ENCODE measurements at regions not wholly inside any gene's neighbourhood (a gene's known extent, or its start where the extent isn't known, plus 50 kb on each side); places are given as distances from the start of the nearest gene placed in this dataset.

DNA sequence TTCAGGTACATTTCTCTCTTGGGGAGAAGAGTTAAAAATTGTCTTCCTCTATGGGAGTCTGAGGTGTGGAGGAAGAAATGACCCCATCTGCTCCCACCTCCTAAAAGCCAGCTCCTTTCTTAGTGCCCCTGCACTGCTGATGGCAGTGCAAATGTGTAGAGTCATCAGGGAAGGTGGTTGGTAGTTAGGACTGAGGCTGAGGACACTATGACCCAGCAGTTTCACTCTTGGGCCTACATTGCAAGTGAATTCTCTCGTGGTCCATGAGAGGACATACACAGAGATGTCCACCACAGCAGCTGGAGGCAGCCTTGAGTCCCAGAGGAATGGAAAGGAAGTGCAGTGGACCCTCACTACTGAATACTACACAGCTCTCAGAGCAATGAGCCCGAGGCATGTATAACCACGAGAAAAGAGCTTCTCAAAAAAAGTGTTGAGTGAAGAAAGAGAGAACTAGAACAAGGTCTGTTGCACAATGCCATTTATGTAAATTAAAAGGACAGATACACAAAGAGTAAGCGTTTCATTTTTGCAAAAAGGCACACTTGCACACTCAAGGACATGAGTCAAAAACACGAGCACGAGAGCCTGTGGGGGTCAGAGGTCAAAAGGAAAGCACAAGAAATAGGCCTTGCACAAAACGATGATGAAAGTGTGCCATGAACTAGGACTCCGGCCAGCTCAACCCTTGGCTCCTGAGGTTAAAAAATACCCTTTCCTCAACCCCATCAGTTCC lies 164.4 kb upstream of the ADRA1D start:
- H3K9ac ChIP-seq (ENCODE audit: low read depth, low read length), result no peak overlapping the region
- no peaks in the 10 kb centered on the region for H3K9me3 ChIP-seq (ENCODE audit: control insufficient read depth, insufficient read depth, low read length)
- H3K4me1 ChIP-seq (ENCODE audit: control insufficient read depth, insufficient read depth, low read length), result no peaks in the 10 kb centered on the region
- no peaks in the 10 kb centered on the region for H3K36me3 ChIP-seq (ENCODE audit: control insufficient read depth, insufficient read depth, low read length)
- no peak overlapping the region for H3K4me3 ChIP-seq (ENCODE audit: low read depth, low read length)
- no peaks in the 10 kb centered on the region for H3K27me3 ChIP-seq (ENCODE audit: control insufficient read depth, insufficient read depth, low read length)

DNA sequence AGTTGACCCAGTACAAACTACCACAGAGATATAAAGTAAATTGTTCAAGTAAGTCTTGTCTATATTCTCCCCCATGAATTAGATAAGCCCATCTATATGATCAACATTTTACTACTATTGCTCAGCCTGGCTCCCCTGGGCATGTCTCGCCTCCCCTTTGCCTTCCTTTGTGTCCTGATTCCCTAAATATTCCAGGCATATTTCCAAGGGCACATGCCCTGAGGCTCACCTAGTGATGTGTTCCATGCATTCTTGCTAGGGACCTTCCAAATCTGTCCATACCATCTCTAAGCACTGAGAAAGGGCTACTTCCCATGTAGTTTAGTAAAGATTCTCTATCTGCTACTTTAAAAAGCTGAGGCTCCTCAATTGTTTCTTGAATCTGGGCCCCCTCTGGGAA lies 163.1 kb upstream of the ADRA1D start:
- Histone ChIP-seq H3K4me1 (ENCODE audit: control insufficient read depth, insufficient read depth, low read length) (no peaks in the 10 kb centered on the region), H3K36me3 (ENCODE audit: control insufficient read depth, insufficient read depth, low read length) (no peaks in the 10 kb centered on the region), H3K27me3 (ENCODE audit: control insufficient read depth, insufficient read depth, low read length) (no peaks in the 10 kb centered on the region), H3K4me3 (ENCODE audit: low read depth, low read length) (no peak overlapping the region), H3K9ac (ENCODE audit: low read depth, low read length) (no peak overlapping the region), H3K9me3 (ENCODE audit: control insufficient read depth, insufficient read depth, low read length) (no peaks in the 10 kb centered on the region)

DNA sequence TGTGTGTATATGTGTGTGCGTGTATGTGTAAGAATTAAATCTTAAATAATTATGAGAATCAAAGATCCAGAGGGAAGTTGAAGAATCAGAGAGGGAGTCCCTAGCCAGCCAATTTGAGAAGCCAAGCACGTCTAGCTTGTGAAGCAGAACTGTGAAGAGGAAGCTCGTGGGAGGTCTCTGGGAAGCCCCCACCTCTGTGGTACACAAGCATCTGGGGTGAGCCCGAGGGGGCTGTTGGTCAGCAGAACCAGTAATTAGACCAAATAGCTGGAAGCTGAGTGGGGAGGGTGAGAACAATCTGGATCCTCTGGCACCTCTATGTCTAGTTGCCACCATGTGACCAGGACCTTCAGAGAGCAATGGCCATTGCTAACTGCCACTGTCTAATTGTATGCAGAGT lies 162.7 kb upstream of the ADRA1D start:
- H3K27me3 ChIP-seq (ENCODE audit: control insufficient read depth, insufficient read depth, low read length), result no peaks in the 10 kb centered on the region
- no peaks in the 10 kb centered on the region for H3K36me3 ChIP-seq (ENCODE audit: control insufficient read depth, insufficient read depth, low read length)
- H3K4me1 ChIP-seq (ENCODE audit: control insufficient read depth, insufficient read depth, low read length), result no peaks in the 10 kb centered on the region
- H3K9ac ChIP-seq (ENCODE audit: low read depth, low read length), result no peak overlapping the region
- no peaks in the 10 kb centered on the region for H3K9me3 ChIP-seq (ENCODE audit: control insufficient read depth, insufficient read depth, low read length)
- no peak overlapping the region for H3K4me3 ChIP-seq (ENCODE audit: low read depth, low read length)

DNA sequence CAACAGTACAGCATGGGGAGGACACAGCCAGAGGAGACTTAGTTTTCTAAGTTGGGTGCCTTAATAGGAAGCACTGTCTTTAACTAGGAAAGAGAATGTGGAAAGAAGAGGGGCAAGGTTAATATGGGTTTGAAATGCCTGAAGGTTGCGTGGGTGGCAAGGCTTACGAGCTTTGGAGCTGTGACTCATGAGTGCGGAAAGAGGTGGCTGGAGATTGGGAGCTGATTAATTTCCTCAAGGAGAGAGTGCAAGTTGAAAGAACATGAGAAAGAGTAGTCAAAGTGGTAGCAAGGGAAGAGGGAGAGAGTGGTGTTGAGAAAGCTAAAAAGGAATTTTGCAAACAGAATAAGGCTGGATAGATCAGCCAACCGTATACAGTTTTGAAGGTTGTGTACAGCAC lies 157.5 kb upstream of the ADRA1D start:
- no peaks in the 10 kb centered on the region for H3K36me3 ChIP-seq (ENCODE audit: control insufficient read depth, insufficient read depth, low read length)
- H3K4me1 ChIP-seq (ENCODE audit: control insufficient read depth, insufficient read depth, low read length), result no peaks in the 10 kb centered on the region
- no peak overlapping the region for H3K4me3 ChIP-seq (ENCODE audit: low read depth, low read length)
- H3K9ac ChIP-seq (ENCODE audit: low read depth, low read length), result no peak overlapping the region
- H3K9me3 ChIP-seq (ENCODE audit: control insufficient read depth, insufficient read depth, low read length), result no peaks in the 10 kb centered on the region
- no peaks in the 10 kb centered on the region for H3K27me3 ChIP-seq (ENCODE audit: control insufficient read depth, insufficient read depth, low read length)

DNA sequence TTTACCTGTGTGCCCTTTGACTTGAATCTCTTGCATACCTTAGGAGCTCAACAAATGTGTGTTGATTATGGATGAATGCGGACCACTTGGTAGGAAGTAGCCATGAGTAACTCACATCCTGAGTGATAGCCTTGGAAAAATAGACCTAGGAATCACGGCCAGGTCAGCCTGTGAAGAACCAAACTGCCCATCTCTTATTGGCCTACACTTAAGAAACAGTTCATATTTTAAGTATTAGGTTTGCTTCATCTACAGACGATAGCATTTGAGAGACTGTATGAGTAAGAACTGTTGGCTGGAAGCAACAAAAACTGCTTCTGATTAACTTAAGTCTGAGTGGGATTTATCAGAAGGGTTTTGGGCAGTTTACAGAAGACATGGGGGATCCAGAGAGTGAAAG lies 152.5 kb upstream of the ADRA1D start:
- H3K4me3 ChIP-seq (ENCODE audit: low read depth, low read length), result no peak overlapping the region
- H3K27me3 ChIP-seq (ENCODE audit: control insufficient read depth, insufficient read depth, low read length), result no peaks in the 10 kb centered on the region

DNA sequence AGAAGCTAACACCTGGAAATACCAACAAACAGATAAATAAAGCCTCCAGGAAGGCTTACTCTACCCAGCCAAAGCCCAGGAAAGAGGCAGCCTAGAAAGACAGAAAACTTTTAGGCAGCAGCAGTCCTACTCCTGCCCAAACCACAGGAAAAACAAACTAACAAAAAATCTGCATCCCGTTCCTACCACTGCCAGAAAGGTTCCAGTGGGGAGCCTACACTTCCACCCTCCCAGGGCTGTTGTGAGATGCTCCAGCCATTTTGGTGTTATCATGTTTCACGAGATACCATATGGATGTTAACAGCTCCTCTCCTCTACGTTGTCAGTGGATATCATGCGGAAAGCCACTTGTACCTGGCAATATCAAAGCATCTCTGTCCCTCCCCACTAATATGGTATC lies 135.9 kb upstream of the ADRA1D start:
- H3K4me1 ChIP-seq (ENCODE audit: control insufficient read depth, insufficient read depth, low read length), result no peaks in the 10 kb centered on the region
- H3K4me3 ChIP-seq (ENCODE audit: low read depth, low read length), result no peak overlapping the region
- no peaks in the 10 kb centered on the region for H3K27me3 ChIP-seq (ENCODE audit: control insufficient read depth, insufficient read depth, low read length)
- H3K9me3 ChIP-seq (ENCODE audit: control insufficient read depth, insufficient read depth, low read length), result no peaks in the 10 kb centered on the region
- H3K9ac ChIP-seq (ENCODE audit: low read depth, low read length), result no peak overlapping the region
- H3K36me3 ChIP-seq (ENCODE audit: control insufficient read depth, insufficient read depth, low read length), result no peaks in the 10 kb centered on the region

More for the DNA sequence above, 152.5 kb upstream of the ADRA1D start:
- H3K9ac ChIP-seq (ENCODE audit: low read depth, low read length), result no peak overlapping the region
- no peaks in the 10 kb centered on the region for H3K9me3 ChIP-seq (ENCODE audit: control insufficient read depth, insufficient read depth, low read length)
- H3K4me1 ChIP-seq (ENCODE audit: control insufficient read depth, insufficient read depth, low read length), result peaks cover 2% of the 10 kb centered on the region
- no peaks in the 10 kb centered on the region for H3K36me3 ChIP-seq (ENCODE audit: control insufficient read depth, insufficient read depth, low read length)

DNA sequence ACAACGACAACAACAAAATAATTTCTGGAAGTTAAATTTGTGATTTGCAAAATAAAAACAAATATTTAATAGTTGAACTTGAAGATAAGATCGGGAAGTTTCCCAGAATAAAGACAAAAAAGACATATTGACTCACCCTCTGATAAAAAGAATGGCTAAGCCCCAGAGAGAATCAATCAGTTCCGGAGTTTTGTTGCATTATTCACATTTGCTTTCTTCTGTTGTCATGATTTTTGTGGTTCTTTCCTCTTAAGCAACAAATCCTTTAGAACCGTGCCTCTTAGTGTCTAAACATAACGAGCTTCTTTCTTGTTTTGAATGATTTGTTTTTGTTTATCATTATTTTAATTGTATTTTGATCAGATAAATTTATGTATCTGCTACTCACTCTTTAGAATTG lies 134.9 kb upstream of the ADRA1D start:
- no peaks in the 10 kb centered on the region for H3K36me3 ChIP-seq (ENCODE audit: control insufficient read depth, insufficient read depth, low read length)
- no peaks in the 10 kb centered on the region for H3K4me1 ChIP-seq (ENCODE audit: control insufficient read depth, insufficient read depth, low read length)
- H3K27me3 ChIP-seq (ENCODE audit: control insufficient read depth, insufficient read depth, low read length), result no peaks in the 10 kb centered on the region
- no peaks in the 10 kb centered on the region for H3K9me3 ChIP-seq (ENCODE audit: control insufficient read depth, insufficient read depth, low read length)
- no peak overlapping the region for H3K4me3 ChIP-seq (ENCODE audit: low read depth, low read length)
- H3K9ac ChIP-seq (ENCODE audit: low read depth, low read length), result no peak overlapping the region

DNA sequence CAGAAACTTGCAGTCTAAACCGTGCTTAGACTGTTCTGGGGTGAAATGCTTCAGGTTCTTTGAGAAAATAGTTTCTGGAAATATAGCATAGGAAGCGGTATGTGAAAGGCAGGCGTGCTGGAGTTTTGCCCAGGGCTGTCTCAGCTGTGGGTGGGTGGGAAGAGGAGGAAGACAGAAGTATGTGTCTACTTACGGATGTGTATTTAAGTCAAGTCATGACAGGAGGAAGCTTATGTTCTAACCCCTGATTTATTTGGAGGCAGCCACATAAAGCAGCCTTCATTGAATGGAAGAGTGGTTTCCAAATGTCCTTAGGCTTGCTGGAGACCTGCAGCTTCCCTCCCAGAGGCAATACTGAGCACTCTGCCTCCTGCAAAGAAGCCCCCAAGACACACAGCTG lies 126.8 kb upstream of the ADRA1D start:
- H3K27me3 ChIP-seq (ENCODE audit: control insufficient read depth, insufficient read depth, low read length), result no peaks in the 10 kb centered on the region
- no peaks in the 10 kb centered on the region for H3K36me3 ChIP-seq (ENCODE audit: control insufficient read depth, insufficient read depth, low read length)
- H3K9ac ChIP-seq (ENCODE audit: low read depth, low read length), result no peak overlapping the region
- no peaks in the 10 kb centered on the region for H3K4me1 ChIP-seq (ENCODE audit: control insufficient read depth, insufficient read depth, low read length)
- no peaks in the 10 kb centered on the region for H3K9me3 ChIP-seq (ENCODE audit: control insufficient read depth, insufficient read depth, low read length)
- H3K4me3 ChIP-seq (ENCODE audit: low read depth, low read length), result no peak overlapping the region

DNA sequence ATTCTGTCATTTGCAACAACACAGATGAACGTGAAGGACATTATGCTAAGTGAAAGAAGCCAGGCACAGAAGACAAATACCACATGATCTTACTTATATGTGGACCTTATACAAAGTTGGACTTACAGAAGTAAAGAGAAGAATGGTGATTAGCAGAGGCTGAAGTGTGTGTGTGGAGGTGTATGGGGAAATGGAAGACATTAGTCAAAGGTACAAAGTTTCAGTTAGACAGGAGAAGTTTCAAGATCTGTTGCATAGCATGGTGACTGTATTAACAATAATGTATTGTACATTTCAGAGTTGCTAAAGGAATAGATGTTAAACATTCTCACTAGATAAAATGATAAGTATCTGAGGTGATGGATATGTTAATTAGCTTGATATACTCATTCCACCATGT lies 124.4 kb upstream of the ADRA1D start:
- Histone ChIP-seq H3K9me3 (ENCODE audit: control insufficient read depth, insufficient read depth, low read length) (no peaks in the 10 kb centered on the region), H3K9ac (ENCODE audit: low read depth, low read length) (no peak overlapping the region), H3K4me3 (ENCODE audit: low read depth, low read length) (no peak overlapping the region), H3K4me1 (ENCODE audit: control insufficient read depth, insufficient read depth, low read length) (no peaks in the 10 kb centered on the region), H3K27me3 (ENCODE audit: control insufficient read depth, insufficient read depth, low read length) (no peaks in the 10 kb centered on the region), H3K36me3 (ENCODE audit: control insufficient read depth, insufficient read depth, low read length) (no peaks in the 10 kb centered on the region)

DNA sequence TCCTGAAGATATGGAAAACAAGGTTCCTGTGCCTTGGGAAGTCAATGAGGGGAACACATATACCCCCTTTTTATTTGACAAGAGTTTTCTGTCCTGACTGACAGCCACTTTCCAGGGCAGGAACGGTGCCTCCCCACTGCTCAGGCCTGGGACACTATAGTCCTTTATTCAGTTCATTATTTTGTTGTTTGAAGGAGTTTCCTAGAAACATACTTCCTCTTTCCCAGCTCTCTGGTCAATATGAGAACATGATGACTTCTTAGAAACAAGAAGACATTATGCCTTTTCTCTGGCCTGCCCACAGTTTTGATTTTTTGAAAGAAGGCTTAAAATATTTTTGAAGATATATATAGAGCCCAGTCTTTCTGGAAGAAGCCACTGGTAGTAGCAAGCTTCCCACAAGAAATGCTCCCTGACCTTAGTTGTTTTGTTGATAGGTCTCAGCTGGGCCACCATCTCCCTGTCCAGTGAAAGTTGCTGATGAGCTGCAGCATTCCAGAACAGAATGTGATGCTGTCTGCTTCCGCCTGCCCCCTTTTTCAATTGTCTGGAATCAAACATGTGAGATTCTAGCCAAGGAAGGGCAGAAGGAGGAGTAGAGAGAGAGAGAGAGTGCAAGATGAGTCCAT lies 122.7 kb upstream of the ADRA1D start:
- Histone ChIP-seq H3K4me3 (ENCODE audit: low read depth, low read length) (no peak overlapping the region), H3K36me3 (ENCODE audit: control insufficient read depth, insufficient read depth, low read length) (no peaks in the 10 kb centered on the region), H3K27me3 (ENCODE audit: control insufficient read depth, insufficient read depth, low read length) (no peaks in the 10 kb centered on the region), H3K9ac (ENCODE audit: low read depth, low read length) (no peak overlapping the region), H3K9me3 (ENCODE audit: control insufficient read depth, insufficient read depth, low read length) (no peaks in the 10 kb centered on the region), H3K4me1 (ENCODE audit: control insufficient read depth, insufficient read depth, low read length) (no peaks in the 10 kb centered on the region)

DNA sequence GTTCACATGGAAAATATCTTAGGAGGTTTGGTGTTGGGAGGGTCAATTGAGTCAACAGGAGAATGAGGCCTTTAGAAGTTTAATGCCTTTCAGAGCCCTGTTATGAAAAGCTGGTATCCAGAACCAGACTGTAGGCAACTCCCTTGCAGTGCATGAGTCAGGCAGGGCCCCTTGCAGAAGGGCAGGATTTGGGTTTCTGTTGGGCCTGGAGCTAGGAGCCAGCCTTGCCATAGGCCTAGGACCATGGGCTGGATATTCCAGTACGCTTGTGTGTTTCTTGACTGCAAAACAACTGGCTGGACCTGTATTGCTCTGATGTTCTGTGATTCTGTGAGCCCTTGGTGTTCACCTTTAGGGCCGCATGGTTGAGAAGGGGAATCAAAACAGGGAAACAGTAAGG lies 121.8 kb upstream of the ADRA1D start:
- H3K27me3 ChIP-seq (ENCODE audit: control insufficient read depth, insufficient read depth, low read length), result no peaks in the 10 kb centered on the region
- H3K4me1 ChIP-seq (ENCODE audit: control insufficient read depth, insufficient read depth, low read length), result no peaks in the 10 kb centered on the region
- no peaks in the 10 kb centered on the region for H3K36me3 ChIP-seq (ENCODE audit: control insufficient read depth, insufficient read depth, low read length)
- no peak overlapping the region for H3K9ac ChIP-seq (ENCODE audit: low read depth, low read length)
- no peaks in the 10 kb centered on the region for H3K9me3 ChIP-seq (ENCODE audit: control insufficient read depth, insufficient read depth, low read length)
- H3K4me3 ChIP-seq (ENCODE audit: low read depth, low read length), result no peak overlapping the region

DNA sequence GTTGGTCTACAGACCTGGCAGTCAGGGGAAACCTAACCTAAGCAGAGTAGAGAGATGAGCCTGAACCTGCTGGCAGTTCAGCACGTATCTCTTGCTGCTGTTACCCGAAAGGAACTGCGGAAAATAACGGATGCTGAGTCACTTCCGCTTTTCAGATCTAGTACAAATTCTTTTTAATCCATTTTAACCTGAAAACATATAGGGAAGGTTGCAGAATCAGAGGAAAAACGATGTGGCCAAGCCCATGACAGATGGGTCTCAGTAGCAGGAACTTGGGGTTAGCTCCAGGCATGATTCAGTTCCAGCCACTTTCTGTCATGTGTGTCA lies 120.7 kb upstream of the ADRA1D start:
- H3K9ac ChIP-seq (ENCODE audit: low read depth, low read length), result no peak overlapping the region
- no peaks in the 10 kb centered on the region for H3K4me1 ChIP-seq (ENCODE audit: control insufficient read depth, insufficient read depth, low read length)
- no peaks in the 10 kb centered on the region for H3K36me3 ChIP-seq (ENCODE audit: control insufficient read depth, insufficient read depth, low read length)
- no peaks in the 10 kb centered on the region for H3K9me3 ChIP-seq (ENCODE audit: control insufficient read depth, insufficient read depth, low read length)
- no peak overlapping the region for H3K4me3 ChIP-seq (ENCODE audit: low read depth, low read length)
- H3K27me3 ChIP-seq (ENCODE audit: control insufficient read depth, insufficient read depth, low read length), result no peaks in the 10 kb centered on the region

Data from iPS-15b (cell line).